UCSD-AML1 (cell line): ENCODE measurements at regions not wholly inside any gene's neighbourhood (a gene's known extent, or its start where the extent isn't known, plus 50 kb on each side); places are given as distances from the start of the nearest gene placed in this dataset.

ENCODE experiments used
- DNase-seq: peaks from one replicate; lab custom pipeline; 2025; ENCODE audit not compliant: unreplicated experiment; lab: John Stamatoyannopoulos, UW

DNA sequence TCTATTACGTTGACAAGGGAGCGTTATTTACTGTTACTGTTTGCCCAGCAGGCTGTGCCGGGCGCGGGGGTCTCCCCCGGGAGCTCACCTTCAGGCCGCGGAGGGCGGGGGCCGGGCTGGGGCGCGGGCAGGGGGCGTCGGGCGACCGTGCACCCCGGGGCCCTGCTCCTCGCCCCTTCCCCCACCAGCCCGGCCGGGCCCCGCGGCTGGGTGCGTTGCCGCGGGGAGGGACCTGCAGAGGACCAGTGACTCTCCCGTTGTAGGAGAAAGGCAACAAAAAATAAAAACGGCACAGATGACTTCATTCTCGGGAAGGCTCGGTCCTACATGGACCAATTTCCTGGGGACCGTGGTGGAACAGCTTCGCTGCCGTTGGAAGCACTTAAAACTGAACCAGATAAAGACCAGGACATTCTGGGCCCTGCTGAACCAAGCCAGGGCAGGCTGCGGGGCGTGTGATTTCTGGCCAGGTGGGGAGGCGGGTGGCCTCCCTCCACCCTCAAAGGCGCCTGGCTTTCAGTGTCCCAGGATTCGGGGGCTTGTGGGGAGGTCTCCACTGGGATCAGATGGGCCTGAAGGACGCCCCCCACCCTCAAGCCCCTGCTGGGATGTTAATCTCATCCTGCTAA lies 57.4 kb downstream of the IGLL1 start:
- DNase-seq = no peak

DNA sequence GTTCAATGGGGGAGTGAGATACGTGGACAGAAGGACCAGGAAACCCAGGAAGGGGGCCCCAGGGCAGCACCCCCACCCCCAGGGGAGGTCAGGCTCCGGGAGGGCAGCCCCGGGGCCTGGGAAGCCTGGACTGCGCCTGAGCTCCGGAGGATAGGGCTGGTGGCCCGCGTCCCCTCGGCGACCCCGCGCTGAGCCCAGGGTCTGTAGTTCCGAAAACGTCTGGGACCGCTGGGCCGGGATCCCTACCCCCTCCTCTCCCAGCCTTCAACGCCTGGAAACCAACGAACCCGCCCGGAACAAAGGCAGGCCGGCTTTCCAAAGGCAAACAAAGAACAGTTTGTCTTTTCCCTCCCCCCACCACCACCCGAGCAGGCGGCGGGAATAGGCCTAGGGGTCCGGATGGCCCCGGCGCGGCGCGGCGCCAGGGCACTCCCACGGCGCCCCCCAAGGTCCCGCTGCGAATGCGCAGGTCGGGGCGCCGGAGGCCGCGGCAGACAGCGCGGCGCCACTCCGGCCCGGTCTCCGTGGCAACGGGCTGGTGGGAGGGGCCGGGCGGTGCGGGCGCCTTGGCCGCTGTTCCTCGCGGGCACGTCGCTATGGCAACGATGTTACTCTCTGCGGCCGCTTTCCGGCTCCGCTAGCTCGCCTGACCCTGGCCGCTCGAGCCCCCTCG lies 58.5 kb downstream of the IGLL1 start:
- peak; percentile 95 for DNase-seq

DNA sequence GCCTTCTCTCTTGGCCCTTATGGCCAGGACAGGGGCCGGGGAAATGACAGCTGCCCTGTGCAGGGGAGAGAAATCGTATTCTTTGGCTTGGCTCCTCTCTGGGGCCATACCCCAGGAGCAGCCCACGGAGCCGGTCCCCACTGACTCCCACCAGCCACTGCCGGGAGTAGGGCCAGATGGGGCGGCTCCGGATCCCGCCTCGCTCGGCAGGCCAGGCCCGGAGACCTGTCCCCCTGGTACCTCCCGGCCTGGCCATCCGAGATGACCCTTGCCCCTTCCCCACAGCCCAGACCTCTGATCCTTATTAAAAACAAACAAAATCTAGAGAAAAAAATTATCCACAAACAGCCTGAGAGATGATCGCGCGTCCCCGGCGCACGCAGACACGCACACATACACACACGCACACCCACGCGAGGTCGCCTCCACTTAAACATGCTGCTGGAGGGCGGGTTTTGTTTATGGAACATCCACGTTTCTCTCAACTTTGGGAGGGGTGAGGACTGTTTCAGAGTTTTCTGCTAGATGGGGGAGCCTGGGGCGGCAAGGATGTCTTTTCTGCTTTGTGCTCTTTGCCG lies 59.1 kb downstream of the IGLL1 start:
- DNase-seq = no peak

DNA sequence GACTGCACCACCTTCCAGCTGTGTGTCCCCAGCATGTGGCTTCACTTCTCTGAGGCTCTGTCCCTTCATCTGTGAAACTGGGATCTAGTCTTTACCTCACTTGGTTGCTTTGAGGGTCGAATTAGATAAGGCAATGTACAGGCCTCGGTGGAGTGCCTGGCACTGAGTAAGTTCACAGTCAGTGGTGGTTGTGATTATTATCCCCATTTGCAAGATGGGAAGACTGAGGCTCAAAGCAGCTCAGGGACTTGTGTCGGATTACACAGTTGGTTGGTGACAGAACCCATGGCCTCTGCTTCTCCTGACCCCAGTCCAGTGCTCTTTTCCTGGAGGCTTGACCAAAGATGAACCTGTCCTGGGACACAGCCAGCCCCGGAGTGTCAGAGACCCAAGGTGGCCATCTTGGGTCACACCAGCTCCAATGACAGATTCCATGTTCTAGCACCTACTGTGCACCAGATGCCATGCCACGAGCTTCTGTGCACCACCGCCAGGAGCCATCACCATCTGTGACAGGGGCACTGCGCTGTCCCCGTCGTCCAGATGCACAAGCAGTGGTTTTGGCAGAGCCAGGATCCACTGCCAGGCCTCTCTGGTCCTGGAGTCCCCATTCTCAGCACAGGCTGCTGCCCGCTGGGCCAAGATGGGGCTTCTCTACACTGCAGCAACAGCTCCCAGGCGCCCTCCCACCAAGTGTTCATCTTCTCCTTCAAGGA lies 60.5 kb downstream of the IGLL1 start:
- DNase-seq = no peak

DNA sequence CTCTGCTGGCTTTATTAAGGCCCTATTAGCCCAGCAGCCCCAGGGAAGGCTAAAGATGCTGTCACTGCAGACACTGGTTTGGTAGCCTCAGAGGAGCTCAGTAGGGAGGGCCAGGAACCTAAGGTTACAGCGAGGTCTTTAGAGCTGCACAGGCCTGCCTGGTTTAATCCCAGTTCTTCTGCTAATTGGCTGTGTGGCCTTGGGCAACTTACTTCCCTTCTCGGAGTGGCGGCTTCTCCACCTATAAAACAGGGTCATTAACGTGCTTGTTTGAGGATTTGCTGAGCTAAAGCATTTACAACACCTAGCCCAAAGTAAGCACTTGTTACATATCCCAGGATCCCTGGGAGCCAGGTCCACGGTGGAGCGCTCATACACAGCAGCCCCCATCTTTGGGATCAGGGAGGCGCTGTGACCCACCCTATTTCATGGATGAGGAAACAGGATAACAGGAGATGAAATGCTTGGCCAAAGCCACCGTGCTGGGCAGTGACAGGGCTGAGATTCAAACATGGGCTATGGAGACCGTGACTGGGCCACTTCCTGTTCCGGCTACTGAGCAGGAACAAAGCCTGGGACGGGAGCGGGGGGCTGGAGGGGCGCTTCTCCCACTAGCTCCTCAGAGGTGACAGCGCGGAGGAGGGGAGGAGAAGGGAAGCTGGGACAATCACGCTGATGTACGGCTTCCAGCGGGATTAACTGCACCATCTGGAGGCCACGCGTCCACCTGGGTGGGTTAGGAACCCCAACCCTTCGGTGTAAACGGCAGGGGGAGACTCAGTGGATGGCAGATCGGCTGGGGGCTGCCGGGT lies 61.5 kb downstream of the IGLL1 start:
- no peak for DNase-seq

GRCh38 chr22:23517804-23518375 lies 62.2 kb downstream of the IGLL1 start:
- DNase-seq = no peak

DNA sequence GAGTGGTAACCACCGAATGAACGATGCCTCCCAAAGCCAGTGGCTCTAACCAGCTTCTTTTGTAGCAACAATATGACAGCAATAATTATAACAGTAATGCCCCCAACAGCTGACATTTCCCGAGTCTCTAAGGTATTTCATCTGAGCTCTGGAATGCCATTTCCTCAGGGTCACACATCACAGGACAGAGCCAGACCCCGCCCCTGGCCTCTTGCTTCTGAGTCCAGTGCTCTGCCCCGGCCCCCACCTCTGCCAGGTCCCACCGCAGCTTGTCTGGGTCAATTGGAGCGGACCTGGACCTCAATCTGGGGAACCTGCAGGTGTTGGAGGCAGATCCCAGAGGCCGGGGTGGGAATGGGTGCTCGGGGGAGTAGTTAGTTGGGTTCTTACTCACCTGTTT lies 63.8 kb downstream of the IGLL1 start:
- DNase-seq = no peak

GRCh38 chr22:23514322-23515038 lies 65.6 kb downstream of the IGLL1 start:
- DNase-seq = no peak

GRCh38 chr22:23513705-23514104 lies 66.4 kb downstream of the IGLL1 start:
- DNase-seq = no peak

DNA sequence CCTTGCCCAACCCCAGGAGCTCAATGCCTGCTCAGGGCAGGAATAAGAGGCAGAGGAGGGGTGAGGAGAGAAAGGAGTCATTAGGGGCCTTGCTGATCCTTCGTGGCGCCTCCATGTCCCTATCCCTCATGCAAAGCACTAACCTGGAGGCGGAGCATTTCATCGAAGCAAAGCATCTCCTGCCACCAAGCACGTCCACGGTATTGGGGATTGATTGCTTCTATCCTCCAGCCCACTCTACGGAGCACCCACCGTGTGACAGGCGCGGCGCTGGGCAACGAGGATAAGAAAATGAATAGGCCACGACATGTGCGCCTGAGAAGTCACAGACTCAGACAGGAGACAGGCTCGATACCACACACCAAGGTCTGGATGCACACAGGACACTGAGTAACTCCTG lies 67.0 kb downstream of the IGLL1 start:
- DNase-seq = no peak

- DNase-seq = no peak
These were observed 67.4 kb downstream of the IGLL1 start for GRCh38 chr22:23512721-23513120.

GRCh38 chr22:23512348-23512705 lies 67.8 kb downstream of the IGLL1 start:
- no peak for DNase-seq

DNA sequence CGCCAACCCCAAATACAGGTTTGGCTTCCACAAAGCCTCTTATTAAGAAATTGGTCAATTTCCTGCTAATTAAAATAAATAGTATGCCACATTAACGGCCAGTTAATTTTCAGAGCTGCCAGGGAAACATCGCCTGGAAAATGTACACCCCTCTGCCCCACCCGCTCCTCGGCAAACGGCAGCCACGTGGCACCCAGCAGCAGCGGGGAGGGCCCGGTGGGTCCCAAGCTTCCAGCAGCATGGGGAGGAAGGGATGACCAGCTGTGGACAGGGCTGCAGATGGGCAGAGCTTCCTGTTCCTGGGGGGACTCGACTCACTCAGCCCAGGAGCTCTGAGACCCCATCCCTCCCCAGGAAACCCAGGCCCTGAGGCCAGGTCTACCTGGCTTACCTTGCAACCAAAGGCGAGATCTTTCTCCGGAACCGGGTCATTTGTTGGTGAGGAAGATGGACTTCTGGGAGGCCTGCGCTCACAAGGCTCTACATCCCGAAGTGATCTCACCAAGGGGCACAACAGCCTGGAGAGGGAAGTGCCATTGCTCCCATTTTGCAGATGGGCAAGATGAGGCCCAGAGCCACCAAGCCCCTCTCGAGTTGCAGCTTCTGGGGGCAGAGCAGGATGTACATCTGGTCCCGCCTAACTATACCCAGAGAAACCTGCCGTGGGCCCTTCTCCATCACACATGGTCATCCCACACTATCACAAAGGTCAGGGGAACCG lies 68.3 kb downstream of the IGLL1 start:
- DNase-seq = no peak

DNA sequence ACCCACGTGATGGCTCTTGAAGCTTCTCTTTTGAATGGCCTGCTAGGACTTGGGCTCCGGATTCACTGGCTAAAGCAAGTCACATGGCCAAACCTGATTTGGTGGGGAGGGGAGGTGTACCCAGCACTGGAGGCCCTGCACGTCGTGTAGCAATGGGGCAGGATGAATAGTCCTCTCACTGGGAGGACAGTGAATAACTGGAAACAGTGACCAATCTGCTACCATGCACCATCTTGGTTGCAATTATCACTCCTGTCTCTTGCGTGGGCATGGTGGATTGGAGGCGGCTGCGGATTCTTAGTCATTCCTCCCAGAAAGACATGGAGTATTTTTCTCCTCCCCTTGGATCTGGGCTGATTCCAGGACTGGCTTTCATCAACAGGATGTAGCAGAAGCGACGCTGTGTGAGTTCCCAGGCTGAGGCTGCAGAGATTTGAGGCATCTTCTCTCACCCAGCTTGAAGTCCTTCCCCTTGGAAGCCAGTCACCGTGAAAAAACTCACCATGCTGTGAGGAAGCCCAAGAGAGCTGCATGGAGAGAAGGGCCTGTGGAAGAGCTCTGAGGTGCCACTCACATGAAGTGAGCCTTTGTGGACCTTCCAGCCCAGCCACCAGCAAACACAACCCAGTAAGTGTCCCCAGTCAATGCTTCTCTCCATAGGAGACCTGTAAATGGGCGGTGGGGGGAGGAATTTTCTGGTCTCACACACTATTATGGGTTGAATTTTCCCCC lies 70.4 kb downstream of the IGLL1 start:
- no peak for DNase-seq

DNA sequence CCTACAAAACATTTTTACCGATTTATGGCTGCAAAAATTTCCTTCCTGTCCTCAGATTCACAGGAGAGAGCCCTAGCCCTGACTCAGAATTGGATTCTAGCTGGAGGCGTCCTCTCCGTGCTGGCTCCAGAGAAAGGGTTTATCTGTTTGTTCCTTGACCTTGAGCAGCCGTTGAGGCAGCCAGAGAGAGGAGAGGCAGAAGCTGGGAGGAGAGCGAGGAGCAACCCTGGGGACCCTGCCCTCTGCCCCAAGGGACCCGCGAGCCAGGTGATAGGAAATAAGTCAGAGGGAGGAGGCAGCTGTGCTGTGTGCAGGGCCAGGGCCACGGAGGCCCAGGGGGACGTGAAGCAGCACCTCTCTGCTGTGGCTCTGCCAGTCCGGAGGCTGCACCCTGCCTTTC lies 75.6 kb downstream of the IGLL1 start:
- no peak for DNase-seq

DNA sequence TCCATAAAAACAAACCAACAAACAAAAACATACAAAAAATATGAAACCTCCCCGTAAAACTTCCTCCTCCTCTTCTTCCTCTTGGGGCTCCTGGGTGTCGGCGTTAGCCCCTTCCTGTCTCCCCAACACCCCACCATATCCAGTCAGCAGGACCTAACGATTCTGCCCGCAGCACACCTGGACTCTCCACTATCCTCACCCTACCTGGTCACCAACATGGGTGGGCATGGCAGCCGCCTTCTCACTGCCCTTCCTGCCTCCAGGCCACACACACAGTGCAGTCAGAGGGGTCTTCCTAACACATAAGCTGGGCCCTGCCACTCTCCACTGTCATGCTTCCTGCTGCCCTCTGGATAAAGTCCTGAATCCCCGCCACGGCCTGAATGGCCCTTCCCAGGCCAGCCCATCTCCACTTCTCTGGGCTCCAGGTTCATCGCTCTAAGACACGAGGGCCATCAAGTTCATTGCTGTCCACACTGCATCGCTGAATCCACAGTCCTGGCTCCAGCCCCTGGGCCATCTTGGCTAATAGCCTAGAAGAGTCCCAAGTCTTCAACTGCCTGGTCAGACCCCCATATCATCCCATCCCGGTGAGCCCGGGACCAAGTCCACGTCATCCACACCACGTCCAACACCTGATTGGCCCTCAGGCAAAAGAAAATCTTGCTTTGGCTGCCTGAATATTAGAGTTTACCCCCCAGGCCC lies 76.2 kb downstream of the IGLL1 start:
- DNase-seq = no peak

DNA sequence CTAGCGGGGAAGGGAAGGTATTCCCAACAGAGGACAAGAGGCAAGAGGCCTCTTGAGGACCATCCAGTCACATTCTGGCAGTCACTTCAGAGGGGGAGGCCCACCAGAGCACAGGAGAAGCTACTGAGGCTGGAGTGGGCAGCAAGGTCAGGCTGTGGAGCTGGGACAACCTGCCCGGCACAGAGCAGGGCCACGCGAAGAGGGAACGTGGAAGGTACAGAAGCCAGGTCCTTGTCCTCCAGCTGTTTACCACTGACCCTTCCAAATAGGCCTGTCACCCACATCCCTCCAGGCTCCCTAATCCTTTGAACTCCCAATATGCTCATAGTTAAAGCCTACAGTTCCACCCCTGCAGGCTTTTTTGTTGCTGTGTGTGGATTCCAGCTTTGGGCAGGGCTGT lies 76.9 kb downstream of the IGLL1 start:
- DNase-seq = no peak

DNA sequence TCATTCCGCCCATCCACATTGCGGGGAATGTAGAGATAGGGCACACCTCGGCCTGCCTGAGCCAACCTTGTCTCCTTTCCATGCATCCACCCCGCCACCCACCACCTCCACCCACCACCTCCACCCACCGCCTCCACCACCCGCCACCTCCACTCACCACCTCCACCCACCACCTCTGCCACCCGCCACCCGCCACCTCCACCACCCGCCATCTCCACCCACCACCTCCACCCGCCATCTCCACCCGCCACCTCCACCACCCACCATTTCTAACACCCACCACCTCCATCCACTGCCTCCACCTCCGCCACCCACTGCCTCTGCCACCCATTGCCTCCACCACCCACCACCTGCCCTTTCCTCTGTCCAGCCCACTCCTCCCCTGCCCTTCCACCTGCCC lies 78.4 kb downstream of the IGLL1 start:
- no peak for DNase-seq

DNA sequence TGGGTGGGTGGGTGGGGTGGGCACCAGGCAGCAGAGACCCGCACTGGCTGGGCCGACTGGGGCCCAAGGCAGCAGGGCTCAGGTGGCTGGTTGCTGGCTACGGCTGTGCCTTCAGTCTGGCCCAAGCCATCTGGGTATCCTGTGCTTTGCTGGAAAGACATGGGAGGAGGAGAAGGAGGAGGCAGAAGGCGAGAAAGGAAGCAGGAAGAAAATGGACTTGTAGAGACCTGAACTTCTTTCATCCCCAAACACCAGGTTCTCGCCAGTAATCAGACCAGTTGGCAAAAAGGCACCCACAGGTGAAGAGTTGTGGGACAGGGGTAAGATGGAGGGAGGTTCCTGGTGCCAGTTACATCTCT lies 78.8 kb downstream of the IGLL1 start:
- no peak for DNase-seq
